ENCODE measurements at regions not wholly inside any gene's neighbourhood (a gene's known extent, or its start where the extent isn't known, plus 50 kb on each side); places are given as distances from the start of the nearest gene placed in this dataset.

GRCh38 chr16:9151597-9151996 is 60.2 kb downstream of the HAPSTR1 start:
- Histone ChIP-seq H3K4me3 (no peak overlapping the region), H3K4me2 (ENCODE audit: insufficient read depth, low read length) (no peak overlapping the region), H4K20me1 (replicated peaks; ENCODE audit: control insufficient read depth, insufficient read depth, low read length) (no peaks in the 10 kb centered on the region), H3K27me3 (ENCODE audit: control insufficient read depth in 2 of 2, insufficient read depth in 2 of 2, low read length in 2 of 2) (peaks cover 11 to 36% of the 10 kb centered on the region in 2 experiments), H3K27ac (ENCODE audit: extremely low read depth, low read depth, low read length) (no peak overlapping the region), H3K4me1 (replicated peaks in 1 of 2; ENCODE audit: control insufficient read depth in 2 of 2, insufficient read depth in 2 of 2, low read length in 2 of 2) (peaks cover 0 to 5% of the 10 kb centered on the region in 2 experiments; a peak in 2 of 5 replicates), H2AFZ (ENCODE audit: low read depth, low read length) (no peak overlapping the region), H3K9ac (ENCODE audit: insufficient read depth in 1 of 2, low read depth in 2 of 2, low read length in 2 of 2) (no peak overlapping the region), H3K79me2 (ENCODE audit: control insufficient read depth, insufficient read depth, low read length) (no peaks in the 10 kb centered on the region), H3K36me3 (ENCODE audit: control insufficient read depth, insufficient read depth, low read length) (no peaks in the 10 kb centered on the region), H3K9me3 (replicated peaks; ENCODE audit: control insufficient read depth, insufficient read depth, low read depth, low read length) (no peaks in the 10 kb centered on the region), H3K9me1 (ENCODE audit: control insufficient read depth, insufficient read depth, low read length) (no peaks in the 10 kb centered on the region)
- WGBS (ENCODE audit: insufficient coverage, low coverage, missing lambda C conversion rate): 27% methylated on average over 5 of the region's 5 CpGs
- in situ Hi-C loops (cut with MboI): no loop called here
- POLR2A ChIA-PET: interaction anchor here (0.6 to 1.0 kb wide), 2 partner anchors 10 to 29 kb away, joined by 4 read pairs; no protein-coding TSS in a partner anchor
- BruUV-seq (replicated peaks): no TSS peak
- CTCF ChIA-PET (ENCODE audit: low intra/inter-chr PET ratio): interaction anchor here (0.6 kb wide), 1 partner anchor 1030 kb away, joined by 6 read pairs; no protein-coding TSS in a partner anchor
- DNase-seq (ENCODE audit: extremely low read depth in 1 of 4, low spot score in 3 of 4): no peak
- no peak for ATAC-seq
- intact Hi-C loops (cut with micrococcal nuclease): no loop called here
- FAIRE-seq: no peak
- TF ChIP-seq PTRF (tag; IDR thresholded peaks at IDR 0.05): no peak
- no peak for TF ChIP-seq ZNF717 (CRISPR knock-in tag; IDR thresholded peaks at IDR 0.05)
- no peak for TF ChIP-seq ZFX (CRISPR knock-in tag; IDR thresholded peaks at IDR 0.05)
- no peak for TF ChIP-seq NBN (IDR thresholded peaks at IDR 0.05; ENCODE audit: low read depth)
- no peak for TF ChIP-seq ID3 (CRISPR knock-in tag; IDR thresholded peaks at IDR 0.05)
- TF ChIP-seq ID3 (tag; IDR thresholded peaks at IDR 0.05): no peak
- no peak for TF ChIP-seq SP1 (CRISPR knock-in tag; IDR thresholded peaks at IDR 0.05)
- TF ChIP-seq ZBTB33 (CRISPR knock-in tag; IDR thresholded peaks at IDR 0.05): no peak
- no peak for TF ChIP-seq PHB (CRISPR knock-in tag; IDR thresholded peaks at IDR 0.05)
- no peak for TF ChIP-seq HNRNPK (IDR thresholded peaks at IDR 0.05; ENCODE audit: low read depth, low read length, poor library complexity, severe bottlenecking)
- TF ChIP-seq MLX (CRISPR knock-in tag; conservative IDR thresholded peaks at IDR 0.05): no peak
- no peak for TF ChIP-seq ZNF140 (CRISPR knock-in tag; IDR thresholded peaks at IDR 0.05)
- TF ChIP-seq, protein P1, sequence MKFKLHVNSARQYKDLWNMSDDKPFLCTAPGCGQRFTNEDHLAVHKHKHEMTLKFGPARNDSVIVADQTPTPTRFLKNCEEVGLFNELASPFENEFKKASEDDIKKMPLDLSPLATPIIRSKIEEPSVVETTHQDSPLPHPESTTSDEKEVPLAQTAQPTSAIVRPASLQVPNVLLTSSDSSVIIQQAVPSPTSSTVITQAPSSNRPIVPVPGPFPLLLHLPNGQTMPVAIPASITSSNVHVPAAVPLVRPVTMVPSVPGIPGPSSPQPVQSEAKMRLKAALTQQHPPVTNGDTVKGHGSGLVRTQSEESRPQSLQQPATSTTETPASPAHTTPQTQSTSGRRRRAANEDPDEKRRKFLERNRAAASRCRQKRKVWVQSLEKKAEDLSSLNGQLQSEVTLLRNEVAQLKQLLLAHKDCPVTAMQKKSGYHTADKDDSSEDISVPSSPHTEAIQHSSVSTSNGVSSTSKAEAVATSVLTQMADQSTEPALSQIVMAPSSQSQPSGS (CRISPR knock-in tag; IDR thresholded peaks at IDR 0.05): no peak
